ENCODE measurements at regions not wholly inside any gene's neighbourhood (a gene's known extent, or its start where the extent isn't known, plus 50 kb on each side); places are given as distances from the start of the nearest gene placed in this dataset.
"Not testable (repeated sequence)": the region's sequence is repeated elsewhere in the genome, so short reads cannot be mapped to it uniquely, and the experiment has no call there.

DNA sequence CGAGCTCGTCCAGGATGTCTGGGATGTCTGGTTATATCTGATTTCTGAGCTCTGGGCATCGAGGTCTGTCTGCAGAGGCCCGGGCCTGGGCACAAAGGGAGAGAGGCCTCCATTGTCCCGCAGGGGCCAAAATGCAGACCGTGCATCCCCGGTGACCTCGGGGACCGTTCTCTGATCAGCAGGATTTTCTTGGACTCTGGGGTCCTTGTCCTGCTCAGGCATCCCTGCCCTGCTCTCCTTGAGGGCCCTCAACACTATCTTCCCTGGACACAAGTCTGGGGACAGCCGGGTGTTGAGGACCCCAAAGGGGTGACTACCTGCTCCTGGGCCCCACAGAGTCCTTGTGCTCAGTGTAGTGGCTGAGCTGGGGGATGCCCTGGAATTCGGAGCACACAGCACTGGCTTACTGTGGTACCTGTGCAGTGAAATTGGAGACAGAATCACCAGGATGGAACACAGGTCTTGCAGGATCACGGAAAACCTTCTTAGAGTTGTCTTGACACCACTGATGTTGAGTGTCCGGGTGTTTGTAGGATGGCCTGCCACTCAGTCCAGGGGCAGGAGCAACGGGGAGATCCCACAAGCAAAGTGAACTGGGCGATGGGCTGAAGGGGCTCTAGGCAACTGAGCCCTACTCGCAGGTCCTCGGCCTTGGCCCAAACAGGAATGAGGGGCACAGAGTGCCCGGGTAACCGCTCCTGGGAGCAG is 1369.2 kb downstream of the CDH12 start:
- DNase-seq (ENCODE audit: low read depth in 2 of 2) = peak in 1 of 2 donors; percentile 8

DNA sequence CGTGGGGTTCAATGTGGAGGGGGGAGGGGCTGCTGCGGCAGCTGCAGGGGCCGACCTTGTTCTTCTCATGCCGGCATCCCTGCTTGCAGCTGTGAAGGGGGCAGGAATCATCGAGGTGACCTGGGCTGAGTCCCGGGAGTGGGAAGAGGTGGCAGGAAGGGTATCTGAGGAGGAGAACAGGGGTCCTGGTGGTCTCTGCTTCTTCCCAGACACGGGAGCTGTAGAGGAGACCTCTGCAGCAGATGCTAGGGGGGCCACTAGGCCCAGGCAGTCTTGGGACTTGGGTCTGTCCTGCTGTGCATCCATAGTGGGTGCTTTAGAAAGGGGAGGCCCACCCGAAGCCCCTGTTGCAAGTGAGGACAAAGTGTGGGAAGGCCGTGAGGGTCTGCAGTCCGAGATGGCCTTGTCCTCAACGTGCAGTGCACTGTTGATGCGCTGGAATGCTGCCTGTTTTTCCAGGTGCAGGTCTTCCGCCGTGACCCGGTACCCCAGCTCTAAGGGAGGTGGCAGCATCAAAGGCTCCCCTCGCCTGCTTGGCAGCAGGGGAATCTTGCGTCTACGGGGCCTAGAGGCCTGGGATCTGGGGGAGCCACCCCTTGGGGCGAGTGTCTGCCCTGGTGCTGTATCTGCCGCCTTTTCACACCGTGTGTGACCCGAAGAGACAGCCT is 1370.0 kb downstream of the CDH12 start:
- DNase-seq (ENCODE audit: low read depth in 2 of 2) = peak in 1 of 2 donors; percentile 8

DNA sequence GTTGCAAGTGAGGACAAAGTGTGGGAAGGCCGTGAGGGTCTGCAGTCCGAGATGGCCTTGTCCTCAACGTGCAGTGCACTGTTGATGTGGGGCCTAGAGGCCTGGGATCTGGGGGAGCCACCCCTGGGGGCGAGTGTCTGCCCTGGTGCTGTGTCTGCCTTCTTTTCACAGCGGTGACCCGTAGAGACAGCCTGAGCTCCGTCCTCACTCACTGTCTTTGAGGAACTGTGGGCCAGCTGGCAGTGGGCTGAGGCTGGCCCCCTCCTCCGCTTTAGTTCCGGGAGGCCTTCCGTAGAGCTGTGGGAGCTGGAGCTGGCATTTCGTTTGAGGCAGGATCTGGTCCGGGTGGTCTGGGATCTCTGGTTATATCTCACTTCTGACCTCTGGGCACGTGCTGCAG is 1370.6 kb downstream of the CDH12 start:
- peak; percentile 12 to 17 for DNase-seq (ENCODE audit: low read depth in 2 of 2)

DNA sequence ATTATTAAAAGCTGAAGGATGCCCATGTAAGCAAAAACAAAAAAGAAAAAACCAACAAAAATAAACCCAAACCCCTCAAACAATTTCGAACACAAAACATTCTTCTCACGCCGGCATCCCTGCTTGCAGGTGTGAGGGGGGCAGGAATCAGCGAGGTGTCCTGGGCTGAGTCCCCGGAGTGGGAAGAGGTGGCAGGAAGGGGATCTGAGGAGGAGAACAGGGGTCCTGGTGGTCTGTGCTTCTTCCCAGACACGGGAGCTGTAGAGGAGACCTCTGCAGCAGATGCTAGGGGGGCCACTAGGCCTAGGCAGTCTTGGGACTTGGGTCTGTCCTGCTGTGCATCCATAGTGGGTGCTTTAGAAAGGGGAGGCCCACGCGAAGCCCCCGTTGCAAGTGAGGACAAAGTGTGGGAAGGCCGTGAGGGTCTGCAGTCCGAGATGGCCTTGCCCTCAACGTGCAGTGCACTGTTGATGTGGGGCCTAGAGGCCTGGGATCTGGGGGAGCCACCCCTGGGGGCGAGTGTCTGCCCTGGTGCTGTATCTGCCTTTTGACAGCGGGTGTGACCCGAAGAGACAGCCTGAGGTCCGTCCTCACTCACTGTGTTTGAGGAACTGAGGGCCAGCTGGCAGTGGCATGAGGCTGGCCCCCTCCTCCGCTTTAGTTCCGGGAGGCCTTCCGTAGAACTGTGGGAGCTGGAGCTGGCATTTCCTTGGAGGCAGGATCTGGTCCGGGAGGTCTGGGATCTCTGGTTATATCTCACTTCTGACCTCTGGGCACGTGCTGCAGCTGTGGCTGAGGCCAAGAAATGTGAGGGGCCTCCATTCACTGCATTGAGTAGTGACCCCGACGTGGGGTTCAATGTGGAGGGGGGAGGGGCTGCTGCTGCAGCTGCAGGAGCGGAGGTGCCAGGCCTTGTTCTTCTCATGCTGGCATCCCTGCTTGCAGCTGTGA is 1371.5 kb downstream of the CDH12 start:
- DNase-seq (ENCODE audit: low read depth in 2 of 2) = not testable (repeated sequence)

DNA sequence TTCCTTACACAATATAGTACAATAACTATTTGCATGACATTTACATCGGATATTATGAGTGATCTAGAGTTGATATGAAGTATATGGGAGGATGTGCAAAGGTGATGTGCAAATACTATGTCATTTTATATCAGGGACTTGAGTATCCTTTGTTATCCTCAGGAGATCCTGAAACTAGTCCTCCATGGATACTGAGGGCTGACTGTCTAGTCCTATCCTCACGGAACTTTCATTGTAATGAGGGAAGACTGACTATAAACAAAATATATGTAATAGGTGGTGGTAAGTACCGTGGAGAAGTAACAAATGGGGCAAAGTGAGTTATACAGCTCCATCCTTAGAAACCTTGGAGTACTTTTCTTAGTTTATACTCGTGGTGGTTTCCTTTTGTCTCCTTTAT is 1373.1 kb downstream of the CDH12 start:
- DNase-seq (ENCODE audit: low read depth in 2 of 2) = peak in 1 of 2 donors; percentile 8

DNA sequence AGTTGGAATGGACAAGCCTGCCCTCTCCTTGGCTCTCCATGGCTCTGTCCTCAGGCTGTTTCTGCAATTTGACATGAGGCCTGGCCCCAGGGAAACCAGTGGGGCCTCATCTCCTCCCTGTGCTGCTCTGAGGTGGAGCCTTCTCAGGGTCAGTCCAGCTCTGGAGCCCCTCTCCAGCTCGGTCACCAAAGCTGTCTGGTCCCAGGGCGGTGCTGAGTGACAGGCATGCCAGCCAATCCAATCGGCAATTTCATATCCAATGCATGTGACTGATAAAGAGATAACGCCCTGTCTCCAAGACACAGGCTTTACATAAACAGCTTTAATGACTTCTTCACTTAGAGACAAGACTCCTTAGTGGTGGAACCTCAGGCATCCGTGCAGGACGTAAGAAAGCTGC is 1379.2 kb downstream of the CDH12 start:
- not testable (repeated sequence) for DNase-seq (ENCODE audit: low read depth in 2 of 2)

DNA sequence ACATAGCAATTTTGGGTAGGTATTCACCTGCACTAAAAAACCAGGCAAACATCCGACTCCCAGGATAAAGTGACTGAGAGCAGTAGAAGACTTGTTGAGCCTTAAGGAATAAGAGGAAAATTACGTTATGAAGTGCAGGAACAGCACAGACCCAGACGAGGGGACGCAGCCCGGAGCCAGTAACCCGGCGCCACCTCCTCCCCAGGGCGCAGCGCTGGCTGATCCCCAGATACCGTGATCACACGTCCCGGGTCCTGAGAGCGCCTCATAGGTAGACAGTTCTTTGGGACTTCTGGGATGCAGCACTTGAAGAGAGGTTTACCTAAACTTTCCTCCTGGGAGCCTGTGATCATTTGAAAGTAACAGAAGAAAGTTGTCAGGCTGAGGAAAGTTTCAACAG is 1379.7 kb downstream of the CDH12 start:
- not testable (repeated sequence) for DNase-seq (ENCODE audit: low read depth in 2 of 2)

DNA sequence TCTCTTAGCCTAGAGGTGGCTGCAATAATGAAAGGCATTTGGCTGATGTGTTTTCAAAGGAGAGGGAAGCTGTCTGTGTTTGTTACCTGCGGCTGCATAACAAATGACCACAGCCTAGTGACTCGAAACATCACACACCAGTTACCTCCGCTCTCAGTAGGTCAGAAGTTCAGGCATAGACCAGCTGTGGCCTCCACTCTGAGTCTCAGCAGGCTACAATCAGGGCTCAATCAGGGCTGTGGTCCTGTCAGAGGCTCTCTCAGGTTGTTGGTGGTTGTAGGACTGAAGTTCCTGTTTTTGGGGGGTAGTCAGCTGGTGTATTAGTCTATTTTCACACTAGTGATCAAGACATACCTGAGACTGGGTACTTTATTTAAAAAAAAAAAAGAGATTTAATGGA is 1381.5 kb downstream of the CDH12 start:
- DNase-seq (ENCODE audit: low read depth in 2 of 2) = not testable (repeated sequence)

DNA sequence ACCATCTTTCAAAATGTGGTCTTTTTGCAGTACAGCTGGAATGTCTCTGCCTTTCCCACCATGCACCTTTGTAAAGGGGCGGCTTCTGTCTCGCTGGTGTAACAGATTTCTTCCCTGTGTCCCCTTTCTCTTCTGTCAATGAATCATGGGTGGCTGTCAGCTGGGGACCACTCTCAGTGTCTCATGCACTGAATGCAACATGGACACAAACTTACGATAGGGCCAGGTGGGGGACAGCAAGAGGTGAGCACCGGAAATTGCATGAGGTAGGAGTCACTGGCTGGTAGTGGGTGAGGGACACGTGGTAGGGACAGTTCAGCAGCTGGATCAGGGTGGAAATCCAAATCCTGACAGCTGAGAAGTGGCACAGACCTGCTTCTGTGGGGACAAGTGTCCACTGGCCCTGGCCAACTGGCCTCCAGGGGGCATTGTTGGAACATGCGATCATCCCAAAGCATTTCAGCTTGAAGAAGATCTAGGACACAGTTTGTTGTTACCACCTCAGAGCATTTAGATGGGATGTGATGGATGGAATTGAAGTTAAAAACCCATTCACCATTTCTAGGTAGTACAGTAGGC is 1383.5 kb downstream of the CDH12 start:
- DNase-seq (ENCODE audit: low read depth in 2 of 2) = peak; percentile 64 to 86

DNA sequence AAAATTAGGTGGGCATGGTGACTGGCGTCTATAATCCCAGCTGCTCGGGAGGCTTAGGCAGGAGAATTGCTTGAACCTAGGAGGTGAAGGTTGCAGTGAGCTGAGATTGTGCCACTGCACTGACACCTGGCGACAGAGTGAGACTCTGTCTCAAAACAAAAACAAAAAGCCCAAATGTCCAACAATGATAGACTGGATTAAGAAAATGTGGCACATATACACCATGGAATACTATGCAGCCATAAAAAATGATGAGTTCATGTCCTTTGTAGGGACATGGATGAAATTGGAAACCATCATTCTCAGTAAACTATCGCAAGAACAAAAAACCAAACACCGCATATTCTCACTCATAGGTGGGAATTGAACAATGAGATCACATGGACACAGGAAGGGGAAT is 1385.6 kb downstream of the CDH12 start:
- not testable (repeated sequence) for DNase-seq (ENCODE audit: low read depth in 2 of 2)

DNA sequence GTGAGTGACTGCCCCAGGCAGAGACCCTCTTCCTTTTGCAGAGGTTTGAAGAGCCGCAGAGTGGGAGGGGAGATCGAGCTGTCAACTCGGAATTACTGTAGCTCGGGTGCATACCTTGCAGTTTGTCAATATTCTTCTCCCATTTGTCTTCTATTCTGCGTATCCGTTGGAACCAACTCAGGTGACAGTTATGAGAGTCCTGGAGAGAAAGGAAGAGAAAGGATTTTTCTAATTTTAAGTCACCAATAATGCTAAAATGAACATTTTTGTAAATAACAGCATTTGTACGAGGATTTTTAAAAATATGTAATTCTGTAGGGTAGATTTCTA is 1393.4 kb downstream of the CDH12 start:
- not testable (repeated sequence) for DNase-seq (ENCODE audit: low read depth in 2 of 2)

DNA sequence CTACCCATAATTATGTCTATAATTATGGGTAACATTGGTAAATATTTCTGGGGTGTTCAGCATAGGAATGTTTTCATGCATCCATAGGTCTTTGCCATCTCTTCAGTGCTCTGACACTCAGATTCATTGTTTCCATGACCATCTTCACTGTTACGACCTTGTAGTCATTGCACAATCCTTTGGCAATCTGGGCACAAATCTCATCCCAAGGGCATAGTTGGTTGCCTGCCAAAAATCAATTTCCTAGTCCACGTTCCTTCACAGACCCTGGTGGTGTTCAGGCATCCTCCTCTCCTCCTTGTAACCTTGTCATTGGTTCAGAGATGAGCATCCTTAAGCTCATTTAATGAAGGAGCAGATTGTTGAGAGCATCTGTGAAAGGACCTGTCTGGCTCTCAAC is 1400.7 kb downstream of the CDH12 start:
- no peak for DNase-seq (ENCODE audit: low read depth in 2 of 2)

DNA sequence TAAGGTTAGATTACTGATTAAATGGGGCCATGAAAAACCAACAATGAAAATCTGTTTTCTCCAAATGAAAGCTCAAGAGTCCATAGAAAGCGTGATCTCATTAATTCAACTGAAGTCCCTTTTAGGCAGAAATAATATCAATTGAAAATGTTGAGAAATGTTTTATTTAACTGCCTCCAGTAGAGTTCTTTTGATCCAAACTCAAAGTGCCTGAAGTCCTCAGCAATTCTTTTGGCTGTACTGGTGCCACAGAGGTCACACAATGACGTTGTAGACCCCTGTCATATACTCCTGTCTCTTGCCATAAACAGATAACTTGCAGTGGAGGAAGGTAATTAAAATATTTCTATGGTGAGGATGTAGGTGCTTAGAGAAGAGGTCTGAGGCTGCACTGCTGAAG is 1420.5 kb downstream of the CDH12 start:
- no peak for DNase-seq (ENCODE audit: low read depth in 2 of 2)

DNA sequence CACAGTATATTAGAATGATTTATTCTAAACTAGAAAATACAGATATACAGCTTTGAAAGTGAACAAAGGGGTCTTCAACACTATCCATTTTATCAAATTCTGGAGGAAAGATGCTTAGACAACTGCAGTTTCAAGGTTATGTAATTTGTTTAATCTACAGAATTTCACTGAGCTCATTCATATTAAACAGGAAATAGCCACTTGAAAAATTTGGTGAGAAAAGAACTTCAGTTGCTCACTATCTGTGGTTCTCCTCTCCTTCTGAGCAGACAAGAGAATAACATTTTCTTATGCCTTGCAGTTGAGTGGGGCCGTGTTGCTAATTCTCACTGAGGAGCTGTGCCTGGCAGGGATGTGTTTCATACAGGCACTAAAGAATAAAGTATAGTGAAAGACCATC is 1428.2 kb downstream of the CDH12 start:
- no peak for DNase-seq (ENCODE audit: low read depth in 2 of 2)

DNA sequence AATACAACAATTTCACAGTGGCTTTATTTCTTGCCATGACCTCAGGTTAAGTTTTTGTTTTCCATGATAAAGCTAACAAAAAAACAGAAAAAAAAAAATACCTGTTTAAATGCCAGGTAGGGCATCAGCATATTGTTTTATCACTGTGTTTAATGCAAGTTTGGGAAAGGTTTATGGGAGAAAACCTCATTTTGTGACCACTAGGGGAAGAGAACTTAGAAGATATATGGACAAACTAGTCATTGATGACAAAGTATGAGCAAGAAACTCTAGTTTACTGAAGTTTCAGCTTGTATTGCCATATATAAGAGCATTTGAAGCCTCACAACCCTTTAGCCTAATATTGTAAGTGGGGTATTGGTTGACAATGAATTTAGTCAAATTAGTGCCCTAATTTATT is 1431.4 kb upstream of the CDH18 start:
- DNase-seq (ENCODE audit: low read depth in 2 of 2) = no peak

DNA sequence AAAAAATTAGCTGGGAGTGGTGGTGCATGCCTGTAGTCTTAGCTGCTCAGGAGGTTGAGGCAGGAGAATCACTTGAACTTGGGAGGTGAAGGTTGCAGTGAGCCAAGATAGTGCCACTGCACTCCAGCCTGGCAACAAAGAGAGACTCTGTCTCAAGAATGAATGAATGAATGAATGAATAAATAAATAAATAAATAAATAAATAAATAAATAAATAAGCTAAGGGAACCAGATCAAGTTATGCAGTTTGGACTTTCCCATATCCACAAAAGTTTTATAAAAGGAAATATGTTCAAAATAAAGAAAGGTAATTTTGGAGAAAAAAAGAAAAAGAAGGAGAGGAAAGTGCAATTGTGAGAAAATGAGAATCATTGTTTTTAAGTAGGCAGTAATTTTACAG is 1414.1 kb upstream of the CDH18 start:
- DNase-seq (ENCODE audit: low read depth in 2 of 2) = not testable (repeated sequence)

DNA sequence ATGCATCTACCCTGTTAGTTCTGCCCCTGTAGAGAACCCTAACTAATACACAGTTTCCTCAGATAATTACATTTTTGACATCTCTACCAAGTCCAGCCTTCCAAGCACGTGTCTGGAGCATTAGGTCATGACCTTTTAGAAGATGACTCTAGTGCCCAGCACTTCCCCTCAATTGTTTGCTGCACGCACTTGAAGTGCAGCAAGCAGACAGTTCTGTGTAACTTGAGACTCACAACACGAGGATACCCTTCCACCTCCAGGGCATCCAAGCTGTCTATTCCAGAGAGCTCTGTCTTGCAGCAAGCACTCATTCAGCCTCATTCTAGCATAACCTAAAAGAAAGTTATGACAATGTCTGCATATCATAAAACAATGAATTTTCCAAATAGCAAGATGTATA is 1410.5 kb upstream of the CDH18 start:
- DNase-seq (ENCODE audit: low read depth in 2 of 2) = no peak

DNA sequence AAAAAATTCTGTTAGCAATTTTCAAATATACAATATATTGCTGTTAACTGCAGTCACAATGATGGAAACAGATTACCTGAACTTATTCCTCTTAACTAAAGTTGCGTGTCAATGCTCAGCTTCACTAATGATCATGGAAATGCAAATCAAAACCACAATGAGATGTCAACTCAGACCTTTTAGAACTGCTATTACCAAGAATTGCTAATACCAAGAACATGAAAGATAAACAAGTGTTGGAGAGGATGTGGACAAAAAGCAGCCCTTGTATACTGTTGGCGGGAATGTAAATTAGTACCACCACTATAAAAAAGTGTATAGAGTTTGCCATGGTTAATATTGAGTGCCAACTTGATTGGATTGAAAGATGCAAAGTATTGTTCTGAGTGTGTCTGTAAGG is 1409.7 kb upstream of the CDH18 start:
- DNase-seq (ENCODE audit: low read depth in 2 of 2) = no peak

DNA sequence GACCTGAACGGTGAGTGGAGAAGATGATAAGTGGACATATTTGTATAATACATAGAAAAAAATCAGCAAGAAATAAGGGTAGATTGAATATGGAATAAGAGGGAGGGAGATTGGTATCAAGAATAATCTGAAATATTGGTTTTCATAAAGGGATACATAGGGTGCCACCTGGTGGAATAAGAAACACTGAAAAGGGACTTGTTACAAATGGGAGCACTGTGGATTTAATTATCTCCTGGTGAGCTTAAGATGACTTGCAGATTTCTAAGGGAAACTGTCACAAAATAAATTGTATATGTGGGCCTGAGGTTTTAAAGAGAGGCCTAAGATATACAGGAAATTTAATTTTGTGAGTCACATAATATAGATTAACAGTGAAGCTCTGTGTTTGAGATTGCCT is 1403.5 kb upstream of the CDH18 start:
- no peak for DNase-seq (ENCODE audit: low read depth in 2 of 2)

DNA sequence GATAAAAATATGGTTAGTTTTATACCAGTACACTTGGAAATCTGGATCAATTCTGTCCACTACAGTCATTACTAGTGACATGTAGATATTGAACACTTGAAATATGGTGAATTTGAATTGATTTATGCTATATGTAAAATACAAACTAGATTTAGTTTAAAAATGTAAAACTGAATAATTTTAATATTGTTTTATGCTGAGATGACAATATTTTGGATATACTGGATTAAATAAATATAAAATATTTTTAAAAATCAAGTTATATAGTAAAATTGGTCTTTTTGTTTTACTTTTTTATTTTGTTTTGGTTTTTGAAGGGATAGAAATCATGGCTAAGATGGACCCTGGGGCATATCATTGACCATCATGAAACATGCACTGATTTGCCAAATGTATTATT is 1372.8 kb upstream of the CDH18 start:
- not testable (repeated sequence) for DNase-seq (ENCODE audit: low read depth in 2 of 2)

DNA sequence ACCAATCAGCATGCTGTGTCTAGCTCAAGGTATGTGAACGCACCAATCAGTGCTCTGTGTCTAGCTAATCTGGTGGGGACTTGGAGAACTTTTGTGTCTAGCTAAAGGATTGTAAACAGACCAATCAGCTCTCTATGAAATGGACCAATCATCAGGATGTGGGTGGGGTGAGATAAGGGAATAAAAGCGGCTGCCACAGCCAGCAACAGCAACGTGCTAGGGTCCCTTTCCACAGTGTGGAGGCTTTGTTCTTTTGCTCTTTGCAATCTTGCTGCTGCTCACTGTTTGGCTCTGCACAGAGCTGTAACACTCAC is 1353.9 kb upstream of the CDH18 start:
- DNase-seq (ENCODE audit: low read depth in 2 of 2) = peak in 1 of 2 donors; percentile 16
